ENCODE measurements at regions not wholly inside any gene's neighbourhood (a gene's known extent, or its start where the extent isn't known, plus 50 kb on each side); places are given as distances from the start of the nearest gene placed in this dataset.

DNA sequence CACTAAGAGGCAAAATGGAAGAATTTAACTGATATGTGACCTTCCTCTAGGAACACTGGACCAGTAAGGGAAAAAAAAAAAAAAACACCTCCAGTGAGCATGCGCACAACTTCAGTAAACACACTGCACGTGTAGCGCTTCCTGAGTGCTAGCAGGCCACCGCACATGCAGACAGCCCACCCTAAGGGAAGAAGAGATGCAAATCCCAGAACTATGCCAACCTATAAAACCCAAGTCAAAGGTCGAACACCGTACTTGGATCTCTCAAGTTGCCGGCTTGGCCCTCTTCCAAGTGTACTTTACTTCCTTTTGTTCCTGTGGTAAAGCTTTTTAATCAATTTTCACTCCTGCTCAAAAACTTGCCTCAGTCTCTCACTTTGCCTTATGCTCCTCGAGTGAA, 64.5 kb upstream of the CADPS start:
- DNase-seq = no peak
- no peak overlapping the region for H2AFZ ChIP-seq (ENCODE audit: insufficient read depth, low read depth, low read length, poor library complexity, severe bottlenecking)
- Mint-ChIP-seq H3K36me3 (no peaks in the 10 kb centered on the region), H3K4me1 (no peaks in the 10 kb centered on the region), H3K9me3 (peaks cover 0 to 12% (median 4%) of the 10 kb centered on the region in 7 donors), H3K4me3 (no peak overlapping the region), H3K27me3 (ENCODE audit: low read depth in 3 of 3) (no peaks in the 10 kb centered on the region), H3K27ac (no peak overlapping the region)
- 91% methylated on average over 7 of the region's 8 CpGs for WGBS (ENCODE audit: insufficient coverage)
- no peaks in the 10 kb centered on the region for H3K36me3 ChIP-seq (replicated peaks in 1 of 2; ENCODE audit: control insufficient read depth in 1 of 2, insufficient read depth in 2 of 2, low read length in 2 of 2)
- TF ChIP-seq, protein P1, sequence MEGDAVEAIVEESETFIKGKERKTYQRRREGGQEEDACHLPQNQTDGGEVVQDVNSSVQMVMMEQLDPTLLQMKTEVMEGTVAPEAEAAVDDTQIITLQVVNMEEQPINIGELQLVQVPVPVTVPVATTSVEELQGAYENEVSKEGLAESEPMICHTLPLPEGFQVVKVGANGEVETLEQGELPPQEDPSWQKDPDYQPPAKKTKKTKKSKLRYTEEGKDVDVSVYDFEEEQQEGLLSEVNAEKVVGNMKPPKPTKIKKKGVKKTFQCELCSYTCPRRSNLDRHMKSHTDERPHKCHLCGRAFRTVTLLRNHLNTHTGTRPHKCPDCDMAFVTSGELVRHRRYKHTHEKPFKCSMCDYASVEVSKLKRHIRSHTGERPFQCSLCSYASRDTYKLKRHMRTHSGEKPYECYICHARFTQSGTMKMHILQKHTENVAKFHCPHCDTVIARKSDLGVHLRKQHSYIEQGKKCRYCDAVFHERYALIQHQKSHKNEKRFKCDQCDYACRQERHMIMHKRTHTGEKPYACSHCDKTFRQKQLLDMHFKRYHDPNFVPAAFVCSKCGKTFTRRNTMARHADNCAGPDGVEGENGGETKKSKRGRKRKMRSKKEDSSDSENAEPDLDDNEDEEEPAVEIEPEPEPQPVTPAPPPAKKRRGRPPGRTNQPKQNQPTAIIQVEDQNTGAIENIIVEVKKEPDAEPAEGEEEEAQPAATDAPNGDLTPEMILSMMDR (IDR thresholded peaks at IDR 0.05) = no peak
- H3K79me2 ChIP-seq (ENCODE audit: insufficient read depth, low read length) = no peaks in the 10 kb centered on the region
- H3K4me3 ChIP-seq (replicated peaks in 1 of 3; ENCODE audit: low read depth in 2 of 3, low read length in 3 of 3) = no peak overlapping the region
- H3K4me2 ChIP-seq (replicated peaks; ENCODE audit: extremely low read depth, low read length, poor library complexity, severe bottlenecking) = no peak overlapping the region
- intact Hi-C loops (cut with micrococcal nuclease) = no loop called here
- H3K27ac ChIP-seq (ENCODE audit: low read depth in 1 of 2, low read length in 2 of 2) = no peak overlapping the region
- H3K9me3 ChIP-seq (replicated peaks in 1 of 2; ENCODE audit: control insufficient read depth in 1 of 2, insufficient read depth in 1 of 2, low read length in 2 of 2) = no peaks in the 10 kb centered on the region
- H3K9ac ChIP-seq (ENCODE audit: insufficient read depth, low read length, poor library complexity, severe bottlenecking) = no peak overlapping the region
- H3K27me3 ChIP-seq (ENCODE audit: control insufficient read depth in 2 of 2, insufficient read depth in 2 of 2, low read length in 2 of 2) = no peaks in the 10 kb centered on the region
- no peaks in the 10 kb centered on the region for H3K4me1 ChIP-seq (ENCODE audit: control insufficient read depth in 1 of 2, insufficient read depth in 2 of 2, low read length in 2 of 2)
- H4K20me1 ChIP-seq (ENCODE audit: insufficient read depth, low read length) = no peaks in the 10 kb centered on the region

DNA sequence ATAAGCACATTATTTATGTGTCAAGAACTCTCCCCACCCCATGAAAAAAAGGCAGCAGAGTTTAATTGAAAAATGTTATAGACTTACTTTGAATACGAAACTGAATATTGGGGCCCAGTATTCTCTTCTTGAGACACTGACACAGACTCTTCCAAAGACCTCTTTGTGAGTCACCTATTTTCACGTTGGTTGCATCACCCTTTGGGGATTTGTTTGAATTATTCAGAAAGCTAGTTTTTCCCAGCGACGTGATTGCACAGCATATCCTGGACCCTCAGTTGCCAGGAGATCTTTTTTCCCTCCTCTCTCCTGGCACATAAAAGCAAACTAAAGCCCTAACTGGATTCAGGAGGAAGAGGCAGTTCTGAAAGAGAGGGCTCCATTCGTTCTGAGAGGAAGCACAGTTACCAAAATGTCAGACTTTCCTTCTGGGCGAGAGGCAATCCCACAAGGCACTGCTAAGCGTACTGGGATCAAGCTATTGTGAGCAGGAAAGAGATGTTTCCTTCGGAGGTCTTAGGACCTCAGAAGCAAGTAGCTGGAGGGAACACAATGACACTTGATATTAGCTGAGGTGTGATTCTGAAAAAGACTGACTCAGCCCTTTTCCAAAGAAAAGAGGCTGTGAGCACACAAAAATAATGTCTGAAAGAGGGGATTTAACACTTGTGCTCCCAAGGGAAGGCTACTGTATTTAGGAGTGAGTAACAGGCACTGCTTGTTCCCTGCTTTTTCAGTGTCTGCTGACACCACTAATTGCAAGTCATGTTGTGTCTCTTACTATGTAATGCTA, 65.8 kb upstream of the CADPS start:
- H3K9me3 ChIP-seq (replicated peaks in 1 of 2; ENCODE audit: control insufficient read depth in 1 of 2, insufficient read depth in 1 of 2, low read length in 2 of 2) = no peaks in the 10 kb centered on the region
- H3K4me1 Mint-ChIP-seq = no peaks in the 10 kb centered on the region
- WGBS (ENCODE audit: insufficient coverage) = 48% methylated on average over 3 of the region's 8 CpGs
- H3K27me3 Mint-ChIP-seq (ENCODE audit: low read depth in 3 of 3) = no peaks in the 10 kb centered on the region
- no peaks in the 10 kb centered on the region for H3K36me3 Mint-ChIP-seq
- H3K27ac Mint-ChIP-seq = no peak overlapping the region
- no peaks in the 10 kb centered on the region for H3K36me3 ChIP-seq (replicated peaks in 1 of 2; ENCODE audit: control insufficient read depth in 1 of 2, insufficient read depth in 2 of 2, low read length in 2 of 2)
- H3K79me2 ChIP-seq (ENCODE audit: insufficient read depth, low read length) = no peaks in the 10 kb centered on the region
- no peak overlapping the region for H3K4me2 ChIP-seq (replicated peaks; ENCODE audit: extremely low read depth, low read length, poor library complexity, severe bottlenecking)
- peaks cover 0 to 9% (median 2%) of the 10 kb centered on the region in 7 donors for H3K9me3 Mint-ChIP-seq
- H2AFZ ChIP-seq (ENCODE audit: insufficient read depth, low read depth, low read length, poor library complexity, severe bottlenecking) = no peak overlapping the region
- H4K20me1 ChIP-seq (ENCODE audit: insufficient read depth, low read length) = no peaks in the 10 kb centered on the region
- no peak overlapping the region for H3K4me3 Mint-ChIP-seq
- no peak overlapping the region for H3K9ac ChIP-seq (ENCODE audit: insufficient read depth, low read length, poor library complexity, severe bottlenecking)
- H3K27ac ChIP-seq (ENCODE audit: low read depth in 1 of 2, low read length in 2 of 2) = no peak overlapping the region
- H3K4me1 ChIP-seq (ENCODE audit: control insufficient read depth in 1 of 2, insufficient read depth in 2 of 2, low read length in 2 of 2) = no peaks in the 10 kb centered on the region
- DNase-seq = no peak
- no peaks in the 10 kb centered on the region for H3K27me3 ChIP-seq (ENCODE audit: control insufficient read depth in 2 of 2, insufficient read depth in 2 of 2, low read length in 2 of 2)
- TF ChIP-seq, protein P1 (IDR thresholded peaks at IDR 0.05) = no peak
- H3K4me3 ChIP-seq (replicated peaks in 1 of 3; ENCODE audit: low read depth in 2 of 3, low read length in 3 of 3) = no peak overlapping the region
- intact Hi-C loops (cut with micrococcal nuclease) = no loop called here

All from CD14-positive monocyte (primary cell).